Retinal pigment epithelial cell (primary cell): ENCODE measurements at regions not wholly inside any gene's neighbourhood (a gene's known extent, or its start where the extent isn't known, plus 50 kb on each side); places are given as distances from the start of the nearest gene placed in this dataset.

Experiments
- DNase-seq: peaks from one replicate; pipeline ENCODE4 v3.0.0-alpha.2; 2010; ENCODE audit warnings: low read depth
- H3K4me3 ChIP-seq: 2 replicates; pipeline ENCODE4 v1.5.1; 2011; ENCODE audit warnings: mild to moderate bottlenecking, low read length, control low read depth, moderate library complexity
- CTCF ChIP-seq: conservative IDR thresholded peaks from 2 replicates; pipeline ENCODE4 v1.5.1; 2011; ENCODE audit warnings: low read depth, low read length, control low read depth, inconsistent platforms

- no peak for TF ChIP-seq CTCF
- no peak overlapping the region for H3K4me3 ChIP-seq
- no peak for DNase-seq
Observed at GRCh38 chr11:42526426-42526825, 785.4 kb upstream of the API5 start.

GRCh38 chr11:42528471-42528870 lies 783.3 kb upstream of the API5 start:
- H3K4me3 ChIP-seq, result no peak overlapping the region
- no peak for TF ChIP-seq CTCF
- DNase-seq, result no peak

GRCh38 chr11:42528911-42529310 lies 782.9 kb upstream of the API5 start:
- no peak for TF ChIP-seq CTCF

GRCh38 chr11:42536611-42537360 lies 775.0 kb upstream of the API5 start:
- H3K4me3 ChIP-seq, result no peak overlapping the region
- no peak for DNase-seq
- TF ChIP-seq CTCF, result no peak

More at GRCh38 chr11:42528911-42529310, 782.9 kb upstream of the API5 start:
- no peak overlapping the region for H3K4me3 ChIP-seq
- no peak for DNase-seq

GRCh38 chr11:42542336-42542735 lies 769.5 kb upstream of the API5 start:
- no peak for TF ChIP-seq CTCF
- H3K4me3 ChIP-seq, result no peak overlapping the region
- DNase-seq, result no peak

GRCh38 chr11:42543844-42544419 lies 767.9 kb upstream of the API5 start:
- TF ChIP-seq CTCF, result no peak
- no peak for DNase-seq
- H3K4me3 ChIP-seq, result no peak overlapping the region

GRCh38 chr11:42544726-42545125 lies 767.1 kb upstream of the API5 start:
- no peak overlapping the region for H3K4me3 ChIP-seq
- TF ChIP-seq CTCF, result no peak
- no peak for DNase-seq
